Osteocyte (in vitro differentiated cells): ENCODE measurements at regions not wholly inside any gene's neighbourhood (a gene's known extent, or its start where the extent isn't known, plus 50 kb on each side); places are given as distances from the start of the nearest gene placed in this dataset.

Source experiments
- DNase-seq: peaks from one replicate; pipeline ENCODE4 v3.0.0; 2021; ENCODE audit warnings: mixed read lengths; ENCODE audit not compliant: unreplicated experiment; ENCODE audit errors: extremely low spot score
- H3K27ac Mint-ChIP-seq: one replicate; pipeline ENCODE4 v1.8.0; 2021; ENCODE audit warnings: mild to moderate bottlenecking, mixed read lengths; ENCODE audit not compliant: unreplicated experiment
- H3K27me3 Mint-ChIP-seq: one replicate; pipeline ENCODE4 v1.8.0; 2021; ENCODE audit warnings: mixed read lengths; ENCODE audit not compliant: unreplicated experiment
- H3K36me3 Mint-ChIP-seq: one replicate; pipeline ENCODE4 v1.8.0; 2021; ENCODE audit warnings: mixed read lengths; ENCODE audit not compliant: unreplicated experiment
- H3K4me1 Mint-ChIP-seq: one replicate; pipeline ENCODE4 v1.8.0; 2021; ENCODE audit warnings: mixed read lengths; ENCODE audit not compliant: unreplicated experiment
- H3K4me3 Mint-ChIP-seq: one replicate; pipeline ENCODE4 v1.8.0; 2021; ENCODE audit warnings: mild to moderate bottlenecking, moderate library complexity, mixed read lengths; ENCODE audit not compliant: unreplicated experiment
- H3K9me3 Mint-ChIP-seq: one replicate; pipeline ENCODE4 v1.8.0; 2021; ENCODE audit warnings: mixed read lengths; ENCODE audit not compliant: unreplicated experiment
- CTCF ChIP-seq: fragments of 200-600 bp; sonication (generic); IDR thresholded peaks from 2 replicates; pipeline ENCODE4 v1.5.0; 2021; ENCODE audit warnings: antibody characterized with exemption, mild to moderate bottlenecking, moderate library complexity

GRCh38 chr6:51554029-51554428 lies 533.4 kb downstream of the PKHD1 start:
- Mint-ChIP-seq H3K4me3 (no peak overlapping the region), H3K9me3 (no peaks in the 10 kb centered on the region), H3K36me3 (no peaks in the 10 kb centered on the region), H3K4me1 (no peaks in the 10 kb centered on the region), H3K27ac (no peak overlapping the region), H3K27me3 (peaks cover 6% of the 10 kb centered on the region)
- no peak for DNase-seq
- no peak for TF ChIP-seq CTCF

GRCh38 chr6:51559059-51559458 lies 528.4 kb downstream of the PKHD1 start:
- Mint-ChIP-seq H3K9me3 (no peaks in the 10 kb centered on the region), H3K4me3 (no peak overlapping the region), H3K4me1 (no peaks in the 10 kb centered on the region), H3K36me3 (no peaks in the 10 kb centered on the region), H3K27ac (no peak overlapping the region), H3K27me3 (peaks cover 20% of the 10 kb centered on the region)
- DNase-seq = no peak
- TF ChIP-seq CTCF = no peak

- H3K27me3 Mint-ChIP-seq = peaks cover 26% of the 10 kb centered on the region
- no peaks in the 10 kb centered on the region for H3K9me3 Mint-ChIP-seq
- no peak overlapping the region for H3K27ac Mint-ChIP-seq
- no peak for TF ChIP-seq CTCF
- H3K4me3 Mint-ChIP-seq = no peak overlapping the region
- H3K4me1 Mint-ChIP-seq = no peaks in the 10 kb centered on the region
- DNase-seq = no peak
- H3K36me3 Mint-ChIP-seq = no peaks in the 10 kb centered on the region
Observed at GRCh38 chr6:51562198-51562597, 525.2 kb downstream of the PKHD1 start.
